SK-N-SH (cell line): ENCODE measurements at regions not wholly inside any gene's neighbourhood (a gene's known extent, or its start where the extent isn't known, plus 50 kb on each side); places are given as distances from the start of the nearest gene placed in this dataset.

Experiments used
- CTCF ChIA-PET: fragments of 300-600, 350-600 bp; formaldehyde crosslinking; extraction: SDS; loops from one replicate; lab custom pipeline; 2021; lab: Yijun Ruan, JAX
- POLR2A ChIA-PET: fragments of 350-600 bp; sonication (Branson Sonifier 250); formaldehyde crosslinking; extraction: SDS; loops from one replicate; lab custom pipeline; 2020; ENCODE audit warnings: antibody characterized with exemption, inconsistent platforms; lab: Yijun Ruan, JAX
- DNase-seq: peaks from one replicate; pipeline ENCODE4 v3.0.0; 2012
- H2AFZ ChIP-seq: fragments of 200-600 bp; sonication (generic); 2 replicates; pipeline ENCODE4 v1.8.1; 2016; ENCODE audit warnings: antibody characterized with exemption, mild to moderate bottlenecking, low read depth
- H3F3A ChIP-seq: fragments of 200-600 bp; sonication (generic); replicated peaks from 2 replicates; pipeline ENCODE3; 2016; ENCODE audit warnings: antibody characterized with exemption, mild to moderate bottlenecking; ENCODE audit not compliant: insufficient read depth
- H3K27ac ChIP-seq, 2 experiments: fragments of 200-500 bp in 1 of 2; fragments of 200-600 bp in 1 of 2; sonication (Bioruptor generic) in 1 of 2; sonication (generic), shearing (Covaris generic) in 1 of 2; 2 replicates each; pipeline versions ENCODE4 v1.5.1 to v1.6.1; 2014 to 2016; ENCODE audit warnings: low read depth in 2 of 2, inconsistent platforms in 1 of 2, low read length in 1 of 2, mild to moderate bottlenecking in 1 of 2, mixed read lengths in 1 of 2
- H3K27me3 ChIP-seq: fragments of 200-600 bp; sonication (generic), shearing (Covaris generic); 2 replicates; pipeline ENCODE4 v1.6.1; 2016; ENCODE audit warnings: mixed run types; ENCODE audit not compliant: insufficient read depth
- H3K36me3 ChIP-seq, 2 experiments: fragments of 200-500 bp in 1 of 2; fragments of 200-600 bp in 1 of 2; sonication (Bioruptor generic) in 1 of 2; sonication (generic) in 1 of 2; replicated peaks in 1 of 2; 2 replicates each; pipeline versions ENCODE3 to v1.5.1; 2014 to 2016; ENCODE audit warnings: low read length in 1 of 2, mild to moderate bottlenecking in 1 of 2; ENCODE audit not compliant: insufficient read depth in 2 of 2, control insufficient read depth in 1 of 2
- H3K4me1 ChIP-seq, 2 experiments: fragments of 200-500 bp in 1 of 2; fragments of 200-600 bp in 1 of 2; sonication (Bioruptor generic) in 1 of 2; sonication (generic), shearing (Covaris generic) in 1 of 2; 2 replicates each; pipeline versions ENCODE4 v1.5.1 to v1.6.1; 2014 to 2016; ENCODE audit warnings: low read depth in 1 of 2, low read length in 1 of 2, mixed run types in 1 of 2; ENCODE audit not compliant: insufficient read depth in 2 of 2, control insufficient read depth in 1 of 2
- H3K4me2 ChIP-seq: fragments of 200-600 bp; sonication (generic), shearing (Covaris generic); 2 replicates; pipeline ENCODE4 v1.6.1; 2017; ENCODE audit warnings: mixed run types
- H3K4me3 ChIP-seq, 2 experiments: fragments of 200-500 bp in 1 of 2; fragments of 200-600 bp in 1 of 2; sonication (Bioruptor generic) in 1 of 2; sonication (generic), shearing (Covaris generic) in 1 of 2; 2 replicates each; pipeline versions ENCODE4 v1.5.1 to v1.8.1; 2014 to 2016; ENCODE audit warnings: low read depth in 2 of 2, inconsistent platforms in 1 of 2, low read length in 1 of 2, mild to moderate bottlenecking in 1 of 2, mixed read lengths in 1 of 2, moderate library complexity in 1 of 2
- H3K79me2 ChIP-seq: fragments of 200-600 bp; sonication (generic); 2 replicates; pipeline ENCODE4 v1.8.1; 2017; ENCODE audit warnings: mild to moderate bottlenecking; ENCODE audit not compliant: insufficient read depth
- H3K9ac ChIP-seq: fragments of 200-600 bp; sonication (generic); 2 replicates; pipeline ENCODE4 v1.6.1; 2017; ENCODE audit warnings: mixed run types
- H3K9me2 ChIP-seq: fragments of 200-600 bp; sonication (generic); 2 replicates; pipeline ENCODE4 v1.6.1; 2017; ENCODE audit warnings: mixed run types
- H3K9me3 ChIP-seq: fragments of 200-600 bp; sonication (generic); 2 replicates; pipeline ENCODE4 v1.6.1; 2017; ENCODE audit warnings: mixed run types, mild to moderate bottlenecking, moderate library complexity
- H4K20me1 ChIP-seq: fragments of 200-600 bp; sonication (generic); 2 replicates; pipeline ENCODE4 v1.6.1; 2017; ENCODE audit warnings: mild to moderate bottlenecking, mixed run types; ENCODE audit not compliant: insufficient read depth
- CHD2 ChIP-seq: fragments of 150-350 bp; IDR thresholded peaks from 2 replicates; pipeline ENCODE4 v1.6.1; 2018; ENCODE audit warnings: low read length; ENCODE audit not compliant: partially characterized antibody
- ELF1 ChIP-seq: IDR thresholded peaks from 2 replicates; pipeline ENCODE4 v1.4.0; 2012
- EP300 ChIP-seq, 2 experiments: IDR thresholded peaks; 2 replicates each; pipeline versions ENCODE4 v1.4.0 to v1.6.1; 2012; ENCODE audit warnings: borderline replicate concordance in 1 of 2, low read depth in 1 of 2, low read length in 1 of 2
- FOXJ3 ChIP-seq: sonication (generic); formaldehyde crosslinking; IDR thresholded peaks from 2 replicates; pipeline ENCODE4 v1.5.1; 2020; ENCODE audit warnings: mild to moderate bottlenecking, missing genetic modification reagents
- GABPA ChIP-seq: IDR thresholded peaks from 2 replicates; pipeline ENCODE4 v1.4.0; 2012; ENCODE audit warnings: low read depth, mild to moderate bottlenecking
- POLR2AphosphoS5 ChIP-seq: IDR thresholded peaks from 2 replicates; pipeline ENCODE4 v1.6.1; 2012; ENCODE audit warnings: low read depth, low read length
- RAD21 ChIP-seq: IDR thresholded peaks from 2 replicates; pipeline ENCODE4 v1.6.1; 2012; ENCODE audit warnings: mild to moderate bottlenecking, low read length
- RFX5 ChIP-seq: IDR thresholded peaks from 2 replicates; pipeline ENCODE4 v1.6.1; 2012; ENCODE audit warnings: mild to moderate bottlenecking, improper control_type of control experiment, low read length
- TAF1 ChIP-seq: IDR thresholded peaks from 2 replicates; pipeline ENCODE4 v1.6.1; 2012; ENCODE audit warnings: low read depth, mild to moderate bottlenecking, low read length, moderate library complexity, borderline replicate concordance
- WGBS: methylation state at CpG from one replicate; pipeline ENCODE4 v1.1.6; 2017; ENCODE audit warnings: low lambda C conversion rate; 5-methylcytosine and 5-hydroxymethylcytosine counted together
- TF ChIP-seq, protein P1 (sequence below): fragments of 150-350 bp; IDR thresholded peaks from 2 replicates; pipeline ENCODE4 v1.6.1; 2017; ENCODE audit warnings: antibody characterized with exemption, low read length, low read depth, borderline replicate concordance
- TF ChIP-seq, protein P2 (sequence below): fragments of 150-350 bp; IDR thresholded peaks from 2 replicates; pipeline ENCODE4 v1.6.1; 2016; ENCODE audit warnings: mild to moderate bottlenecking, low read depth, low read length

DNA sequence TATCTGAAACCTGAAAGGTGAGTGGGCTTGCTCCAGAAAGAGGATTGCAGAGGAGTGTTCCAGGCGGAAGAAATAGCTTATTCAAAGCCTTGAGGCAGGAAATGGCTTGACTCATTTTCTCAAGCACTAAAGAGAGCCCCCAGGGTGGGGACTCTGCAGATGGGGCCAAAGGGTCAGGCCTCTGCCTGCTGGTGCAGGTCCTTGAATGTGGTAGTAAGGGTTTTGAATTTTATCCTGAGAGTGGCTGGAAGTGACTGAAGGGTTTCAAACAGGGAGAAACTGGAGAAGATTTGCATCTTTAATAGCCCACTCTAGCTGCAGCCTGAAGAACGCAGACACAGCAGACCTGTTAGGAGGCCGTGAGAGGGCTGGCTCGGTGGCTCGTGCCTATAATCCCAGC is 144.4 kb downstream of the CCT6B start:
- H3K9me2 ChIP-seq = no peaks in the 10 kb centered on the region
- H3K27me3 ChIP-seq = no peaks in the 10 kb centered on the region
- H3K27ac ChIP-seq = no peak overlapping the region
- no peak overlapping the region for H2AFZ ChIP-seq
- H3K9ac ChIP-seq = no peak overlapping the region
- H3K4me3 ChIP-seq = no peak overlapping the region
- TF ChIP-seq, protein P1, sequence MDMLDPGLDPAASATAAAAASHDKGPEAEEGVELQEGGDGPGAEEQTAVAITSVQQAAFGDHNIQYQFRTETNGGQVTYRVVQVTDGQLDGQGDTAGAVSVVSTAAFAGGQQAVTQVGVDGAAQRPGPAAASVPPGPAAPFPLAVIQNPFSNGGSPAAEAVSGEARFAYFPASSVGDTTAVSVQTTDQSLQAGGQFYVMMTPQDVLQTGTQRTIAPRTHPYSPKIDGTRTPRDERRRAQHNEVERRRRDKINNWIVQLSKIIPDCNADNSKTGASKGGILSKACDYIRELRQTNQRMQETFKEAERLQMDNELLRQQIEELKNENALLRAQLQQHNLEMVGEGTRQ = no peak
- TF ChIP-seq, protein P2, sequence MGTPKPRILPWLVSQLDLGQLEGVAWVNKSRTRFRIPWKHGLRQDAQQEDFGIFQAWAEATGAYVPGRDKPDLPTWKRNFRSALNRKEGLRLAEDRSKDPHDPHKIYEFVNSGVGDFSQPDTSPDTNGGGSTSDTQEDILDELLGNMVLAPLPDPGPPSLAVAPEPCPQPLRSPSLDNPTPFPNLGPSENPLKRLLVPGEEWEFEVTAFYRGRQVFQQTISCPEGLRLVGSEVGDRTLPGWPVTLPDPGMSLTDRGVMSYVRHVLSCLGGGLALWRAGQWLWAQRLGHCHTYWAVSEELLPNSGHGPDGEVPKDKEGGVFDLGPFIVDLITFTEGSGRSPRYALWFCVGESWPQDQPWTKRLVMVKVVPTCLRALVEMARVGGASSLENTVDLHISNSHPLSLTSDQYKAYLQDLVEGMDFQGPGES = no peak
- TF ChIP-seq TAF1 (no peak), ELF1 (no peak), POLR2AphosphoS5 (no peak)
- 59% methylated on average over 5 of the region's 5 CpGs for WGBS
- peaks cover 0 to 27% of the 10 kb centered on the region in 2 experiments; a peak in 1 of 4 replicates for H3K4me1 ChIP-seq
- H4K20me1 ChIP-seq = no peaks in the 10 kb centered on the region
- DNase-seq = no peak
- H3K9me3 ChIP-seq = no peaks in the 10 kb centered on the region
- ChIA-PET POLR2A (no interaction called here), CTCF (interaction anchor here (1.5 kb wide), 1 partner anchor 41 kb away, joined by 3 read pairs; no protein-coding TSS in a partner anchor)
- H3K4me2 ChIP-seq = no peak overlapping the region
- no peaks in the 10 kb centered on the region for H3F3A ChIP-seq
- no peaks in the 10 kb centered on the region for H3K36me3 ChIP-seq
- no peaks in the 10 kb centered on the region for H3K79me2 ChIP-seq

DNA sequence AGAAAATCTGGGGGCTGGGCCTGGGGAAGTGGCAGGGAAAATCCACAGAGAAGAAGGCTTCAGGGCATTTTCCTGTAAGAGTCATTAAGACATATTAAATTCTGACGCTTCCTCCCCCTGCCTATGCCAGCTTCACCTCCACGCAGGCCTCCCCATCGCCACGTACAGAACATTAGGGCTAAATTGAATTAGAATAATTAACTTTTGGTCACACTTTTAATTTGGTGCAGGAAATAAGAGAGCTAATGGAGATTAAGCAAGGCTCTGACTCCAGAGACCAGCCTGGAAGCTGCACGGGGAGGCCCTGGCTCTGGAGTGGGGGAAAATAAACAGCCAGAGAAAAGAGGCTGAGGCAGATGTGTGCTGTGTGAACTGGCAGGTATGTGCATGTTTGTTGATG is 148.0 kb downstream of the CCT6B start:
- CTCF ChIA-PET = interaction anchor here (0.8 to 1.4 kb wide), 2 partner anchors 200 to 228 kb away, joined by 3 to 5 read pairs; no protein-coding TSS in a partner anchor
- H3F3A ChIP-seq = no peaks in the 10 kb centered on the region

DNA sequence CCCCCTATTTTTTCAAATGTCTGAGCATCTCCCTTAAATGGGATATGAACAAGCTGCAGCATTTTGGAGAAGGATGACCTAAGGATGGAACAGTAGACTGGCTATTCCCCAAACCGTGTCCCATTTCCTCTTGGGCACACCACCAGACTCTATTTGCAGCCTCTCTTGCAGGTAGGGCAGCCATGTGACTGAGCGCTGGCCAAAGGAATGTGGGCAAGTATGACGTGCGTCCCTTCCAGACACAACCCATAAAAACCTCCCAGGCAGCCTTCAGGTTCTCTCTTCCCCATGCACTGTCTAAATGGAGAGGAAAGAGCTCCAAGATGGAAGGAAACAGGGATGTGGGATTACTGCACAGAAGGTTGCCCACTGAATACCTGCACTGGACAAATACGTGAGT is 149.7 kb downstream of the CCT6B start:
- WGBS = 17% methylated on average over 5 of the region's 5 CpGs
- no peaks in the 10 kb centered on the region for H3K79me2 ChIP-seq
- no peaks in the 10 kb centered on the region for H3K36me3 ChIP-seq
- H3K27ac ChIP-seq = no peak overlapping the region
- CTCF ChIA-PET = interaction anchor here (1.2 to 1.4 kb wide), 3 partner anchors 22 to 226 kb away, joined by 3 to 5 read pairs (median 4); no protein-coding TSS in a partner anchor
- TF ChIP-seq FOXJ3 (CRISPR knock-in tag) (no peak), RFX5 (no peak), ELF1 (no peak), CHD2 (no peak), RAD21 (no peak), POLR2AphosphoS5 (no peak), GABPA (no peak), EP300 (IDR thresholded peaks at IDR 0.05; ENCODE audit: borderline replicate concordance in 1 of 2, low read depth in 1 of 2, low read length in 1 of 2) (no peak)
- TF ChIP-seq, protein P1 = no peak
- TF ChIP-seq, all 33 proteins: peak for 0
- H3K9ac ChIP-seq = no peak overlapping the region
- DNase-seq = no peak
- H3K9me3 ChIP-seq = no peaks in the 10 kb centered on the region
- POLR2A ChIA-PET = interaction anchor here (0.8 kb wide), 1 partner anchor 254 kb away, joined by 5 read pairs; no protein-coding TSS in a partner anchor
- no peaks in the 10 kb centered on the region for H3K27me3 ChIP-seq
- H3K4me3 ChIP-seq = no peak overlapping the region
- no peaks in the 10 kb centered on the region for H3F3A ChIP-seq
- no peak overlapping the region for H2AFZ ChIP-seq
- no peaks in the 10 kb centered on the region for H3K9me2 ChIP-seq
- no peak overlapping the region for H3K4me2 ChIP-seq
- H4K20me1 ChIP-seq = no peaks in the 10 kb centered on the region
- H3K4me1 ChIP-seq = peaks cover 0 to 18% of the 10 kb centered on the region in 2 experiments; a peak in 1 of 4 replicates

More for the DNA sequence above, 148.0 kb downstream of the CCT6B start:
- H3K9me3 ChIP-seq = no peaks in the 10 kb centered on the region
- no peaks in the 10 kb centered on the region for H3K79me2 ChIP-seq
- 6% methylated on average over 5 of the region's 5 CpGs for whole genome bisulfite sequencing
- peak; percentile 49 for DNase-seq
- H3K4me2 ChIP-seq = no peak overlapping the region
- POLR2A ChIA-PET = no interaction called here
- no peaks in the 10 kb centered on the region for H3K27me3 ChIP-seq
- H3K36me3 ChIP-seq = no peaks in the 10 kb centered on the region
- H3K27ac ChIP-seq = no peak overlapping the region
- no peak overlapping the region for H3K4me3 ChIP-seq
- no peak overlapping the region for H3K9ac ChIP-seq
- TF ChIP-seq ELF1 (no peak), FOXJ3 (CRISPR knock-in tag) (peak; percentile 70; the same call in 1 of the 2 replicates)
- H3K9me2 ChIP-seq = no peaks in the 10 kb centered on the region
- H3K4me1 ChIP-seq = peaks cover 0 to 18% of the 10 kb centered on the region in 2 experiments; a peak in 1 of 4 replicates
- H2AFZ ChIP-seq = no peak overlapping the region
- H4K20me1 ChIP-seq = no peaks in the 10 kb centered on the region
